GM12892 (cell line): ENCODE measurements at regions not wholly inside any gene's neighbourhood (a gene's known extent, or its start where the extent isn't known, plus 50 kb on each side); places are given as distances from the start of the nearest gene placed in this dataset.
"Not testable (repeated sequence)": the region's sequence is repeated elsewhere in the genome, so short reads cannot be mapped to it uniquely, and the experiment has no call there.

Experiments
- DNase-seq: peaks from one replicate; pipeline ENCODE4 v3.0.0; 2011; ENCODE audit not compliant: insufficient read length
- FAIRE-seq: peaks from 2 replicates; lab custom pipeline; 2011; peaks lifted over from hg19 to GRCh38; lab: Jason Lieb, UNC
- POLR2A ChIP-seq: IDR thresholded peaks from 2 replicates; pipeline ENCODE4 v1.6.1; 2011; ENCODE audit warnings: low read depth, low read length, control low read depth
- POLR2AphosphoS5 ChIP-seq: IDR thresholded peaks from 2 replicates; pipeline ENCODE4 v1.6.1; 2011; ENCODE audit warnings: low read depth, low read length, control low read depth
- TAF1 ChIP-seq: IDR thresholded peaks from 2 replicates; pipeline ENCODE4 v1.6.1; 2011; ENCODE audit warnings: low read depth, mild to moderate bottlenecking, control low read depth, low read length, borderline replicate concordance

DNA sequence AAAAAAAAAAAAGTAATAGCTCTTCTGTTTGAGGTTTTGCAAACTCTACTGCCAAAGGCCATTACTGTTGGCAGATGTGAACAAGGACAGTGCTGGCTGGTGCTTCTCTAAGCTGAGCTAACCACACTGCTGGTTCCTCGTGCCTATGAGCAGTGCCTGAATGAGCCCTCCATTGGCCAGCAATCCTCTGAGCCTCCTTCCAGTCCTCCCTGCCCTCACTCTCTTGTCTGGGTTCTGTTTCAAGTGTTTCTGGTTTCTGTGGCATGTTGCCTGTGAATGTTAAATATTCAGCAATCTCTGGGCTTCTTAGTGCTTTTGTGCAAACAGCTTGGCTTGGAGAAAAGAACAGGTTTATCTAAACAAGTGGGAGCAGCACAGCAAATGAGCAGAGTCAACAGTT is 161.3 kb upstream of the AUTS2 start:
- FAIRE-seq (no peak), DNase-seq (no peak)
- no peak for TF ChIP-seq POLR2A
- no peak for TF ChIP-seq POLR2AphosphoS5
- TF ChIP-seq TAF1 = no peak

DNA sequence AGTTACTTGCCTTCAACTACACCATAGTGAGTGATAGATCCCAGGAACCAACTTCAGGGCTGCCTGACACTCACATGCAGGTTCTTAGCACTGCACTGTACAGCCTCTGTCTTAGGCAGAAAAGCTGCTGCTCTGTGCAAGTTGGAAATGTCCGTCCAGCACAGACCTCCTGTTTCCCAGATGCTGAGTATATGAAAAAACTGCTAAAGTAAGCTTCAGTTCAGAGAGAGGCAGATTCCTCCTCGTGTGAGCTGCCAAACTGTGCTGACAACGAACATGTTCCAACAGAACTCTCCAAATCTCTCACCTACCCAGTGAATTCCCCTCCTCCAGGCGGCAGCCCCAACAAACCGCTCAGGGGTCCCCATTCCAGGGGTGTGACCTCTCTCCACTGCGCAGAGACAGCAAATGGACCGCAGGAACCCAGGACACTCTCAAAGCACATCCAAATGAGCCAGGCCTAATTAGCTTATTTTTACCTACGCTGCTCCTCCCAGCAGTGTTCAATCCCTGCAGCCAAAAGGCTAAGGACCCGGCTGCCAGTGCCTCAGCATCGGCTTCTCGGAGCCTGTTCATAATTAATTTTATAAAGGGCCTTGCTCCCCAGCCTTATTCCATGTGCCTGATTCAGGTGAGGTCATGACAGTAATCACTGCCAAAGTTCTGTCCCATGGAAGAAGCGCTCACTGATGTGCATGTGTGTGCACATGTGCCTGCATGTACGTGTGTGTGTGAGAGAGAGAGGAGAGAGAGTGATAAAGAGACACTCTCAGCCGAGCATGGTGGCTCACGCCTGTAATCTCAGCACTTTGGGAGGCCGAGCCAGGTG is 159.5 kb upstream of the AUTS2 start:
- TF ChIP-seq TAF1 (no peak), POLR2A (no peak), POLR2AphosphoS5 (no peak)
- DNase-seq (no peak), FAIRE-seq (no peak)

DNA sequence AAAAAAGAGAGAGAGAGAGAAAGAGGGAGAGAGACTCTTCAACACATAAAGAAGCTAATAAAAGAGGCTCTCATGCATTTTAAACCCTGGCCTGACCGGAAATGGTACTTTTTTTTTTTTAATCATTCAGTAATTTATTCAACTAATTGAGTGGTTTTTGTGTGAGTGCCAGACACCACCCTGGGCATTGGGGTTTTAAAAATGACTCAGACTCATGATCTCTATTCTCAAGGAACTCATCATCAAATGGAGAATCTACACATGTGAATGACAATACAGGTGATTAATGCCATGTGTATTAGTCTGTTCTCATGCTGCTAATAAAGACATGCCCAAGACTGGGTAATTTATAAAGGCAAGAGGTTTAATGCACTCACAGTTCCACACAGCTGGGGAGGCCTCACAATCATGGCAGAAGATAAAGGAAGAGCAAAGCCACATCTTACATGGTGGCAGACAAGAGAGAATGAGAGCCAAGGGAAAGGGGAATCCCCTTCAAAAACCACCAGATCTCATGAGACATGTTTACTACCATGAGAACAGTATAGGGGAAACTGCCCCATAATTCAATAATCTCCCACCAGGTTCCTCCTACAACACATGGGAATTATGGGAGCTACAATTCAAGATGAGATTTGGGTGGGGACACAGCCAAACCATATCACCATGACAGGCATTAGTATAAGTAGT is 158.5 kb upstream of the AUTS2 start:
- DNase-seq (no peak), FAIRE-seq (no peak)
- TF ChIP-seq POLR2AphosphoS5 (no peak), POLR2A (no peak), TAF1 (no peak)

DNA sequence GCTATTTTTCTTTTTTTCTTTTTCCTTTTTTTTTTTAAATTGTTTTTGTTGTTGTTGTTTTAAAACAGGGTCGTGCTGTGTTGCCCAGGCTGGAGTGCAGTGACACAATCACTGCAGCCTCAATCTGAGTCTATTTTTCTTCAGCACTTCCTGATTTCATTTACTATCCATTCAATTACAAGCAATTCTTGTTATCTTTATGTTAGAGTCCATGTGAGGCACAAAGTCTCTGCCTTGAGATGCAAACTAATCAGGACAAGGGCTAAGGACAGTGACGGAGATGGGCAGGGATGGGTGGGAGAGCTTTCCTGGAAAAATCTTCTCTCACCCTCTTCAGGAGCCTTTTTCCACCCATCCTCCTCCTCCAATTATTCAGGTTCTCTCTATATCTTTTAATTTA is 157.3 kb upstream of the AUTS2 start:
- TF ChIP-seq POLR2A = no peak
- no peak for TF ChIP-seq TAF1
- no peak for TF ChIP-seq POLR2AphosphoS5
- FAIRE-seq (no peak), DNase-seq (no peak)

DNA sequence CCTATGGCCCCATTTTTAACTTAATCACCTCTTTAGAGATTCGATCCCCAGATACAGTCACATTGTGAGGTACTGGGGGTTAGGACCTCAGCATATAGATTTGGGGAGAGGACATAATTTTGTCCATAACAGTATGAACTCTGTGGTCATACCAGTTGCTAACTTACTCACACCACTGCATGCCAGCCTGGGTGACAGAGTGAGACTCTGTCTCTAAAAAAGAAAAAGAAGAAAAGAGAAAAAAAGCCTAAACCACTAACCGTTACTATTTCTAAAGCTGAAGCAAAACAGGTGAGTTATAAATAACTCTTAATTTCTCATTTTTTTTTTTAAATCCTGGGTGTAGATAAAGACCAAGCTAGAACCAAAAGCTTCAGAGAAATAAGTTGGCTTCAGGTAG is 155.1 kb upstream of the AUTS2 start:
- DNase-seq (no peak), FAIRE-seq (no peak)
- TF ChIP-seq POLR2A (no peak), TAF1 (no peak), POLR2AphosphoS5 (no peak)

DNA sequence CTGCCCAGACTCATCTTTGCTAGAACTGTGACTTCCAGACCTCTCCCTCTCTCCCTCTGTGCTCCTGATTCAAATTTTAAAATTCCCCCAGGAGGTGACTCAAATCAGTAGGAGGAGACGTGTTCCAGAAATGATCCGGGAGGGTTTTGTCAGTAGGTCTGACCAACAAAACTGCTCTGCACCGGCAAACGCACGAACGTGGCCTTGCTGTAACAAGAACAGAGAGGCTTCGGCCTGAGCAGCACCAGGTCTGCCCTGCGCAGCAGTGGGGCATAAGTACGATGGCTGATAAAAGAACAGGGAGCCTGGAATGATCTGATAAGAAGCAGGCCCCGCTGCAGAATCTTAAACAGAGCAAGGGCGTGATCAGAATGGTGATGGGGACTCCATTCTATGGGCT is 152.7 kb upstream of the AUTS2 start:
- no peak for TF ChIP-seq TAF1
- TF ChIP-seq POLR2A = no peak
- no peak for TF ChIP-seq POLR2AphosphoS5
- DNase-seq (no peak), FAIRE-seq (no peak)

DNA sequence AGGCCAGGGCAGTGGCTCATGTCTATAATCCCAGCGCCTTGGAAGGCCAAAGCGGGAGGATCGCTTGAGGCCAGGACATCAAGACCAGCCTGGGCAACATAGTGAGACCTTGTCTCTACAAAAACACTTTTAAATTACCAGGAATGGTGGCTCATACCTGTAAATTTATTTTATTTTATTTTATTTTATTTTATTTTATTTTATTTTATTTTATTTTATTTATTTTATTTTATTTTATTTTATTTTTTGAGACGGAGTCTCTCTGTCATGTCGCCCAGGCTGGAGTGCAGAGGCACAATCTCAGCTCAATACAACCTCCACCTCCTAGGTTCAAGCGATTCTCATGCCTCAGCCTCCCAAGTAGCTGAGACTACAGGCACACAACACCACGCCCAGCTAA is 152.1 kb upstream of the AUTS2 start:
- FAIRE-seq, DNase-seq: not testable (repeated sequence)

DNA sequence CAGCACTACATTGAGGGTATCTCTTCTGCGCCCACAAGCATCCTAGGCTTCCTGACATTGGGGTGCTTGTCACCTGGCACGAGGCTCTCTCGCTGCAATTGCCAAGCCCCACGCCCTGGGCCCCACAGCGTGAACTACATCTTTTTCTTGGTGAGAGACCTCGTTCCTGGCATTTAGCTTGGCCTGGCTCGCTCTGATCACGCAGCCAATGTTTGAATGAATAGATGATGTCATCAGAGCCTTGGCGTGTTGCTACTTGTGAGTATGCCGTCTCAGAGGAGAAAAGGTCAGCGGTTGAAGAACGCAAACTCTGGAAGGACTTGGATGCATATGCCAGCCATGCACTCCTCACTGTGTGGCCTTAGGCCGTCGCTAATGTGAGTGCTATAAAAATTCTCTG is 150.2 kb upstream of the AUTS2 start:
- FAIRE-seq (no peak), DNase-seq (no peak)
- TF ChIP-seq TAF1 = no peak
- no peak for TF ChIP-seq POLR2A
- no peak for TF ChIP-seq POLR2AphosphoS5

DNA sequence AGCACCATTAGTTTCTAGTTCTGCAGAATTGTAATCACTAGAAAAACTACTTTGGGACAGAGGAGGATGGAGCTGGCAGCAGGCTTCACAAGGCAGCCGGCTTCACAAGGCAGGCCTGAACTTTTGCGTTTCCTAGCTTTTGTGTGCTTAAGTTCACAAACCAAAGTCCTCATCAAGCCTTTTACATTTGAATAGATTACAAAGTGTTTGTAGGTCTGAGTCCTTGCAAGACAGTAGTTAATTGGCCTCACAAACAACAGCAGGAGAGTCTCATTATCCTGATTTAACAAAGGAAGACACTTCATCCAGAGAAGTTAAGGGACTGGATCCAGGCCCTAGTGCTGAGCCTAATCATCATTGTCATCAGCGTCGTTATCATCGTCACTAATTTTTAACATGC is 147.8 kb upstream of the AUTS2 start:
- DNase-seq (no peak), FAIRE-seq (no peak)
- no peak for TF ChIP-seq TAF1
- no peak for TF ChIP-seq POLR2AphosphoS5
- TF ChIP-seq POLR2A = no peak

DNA sequence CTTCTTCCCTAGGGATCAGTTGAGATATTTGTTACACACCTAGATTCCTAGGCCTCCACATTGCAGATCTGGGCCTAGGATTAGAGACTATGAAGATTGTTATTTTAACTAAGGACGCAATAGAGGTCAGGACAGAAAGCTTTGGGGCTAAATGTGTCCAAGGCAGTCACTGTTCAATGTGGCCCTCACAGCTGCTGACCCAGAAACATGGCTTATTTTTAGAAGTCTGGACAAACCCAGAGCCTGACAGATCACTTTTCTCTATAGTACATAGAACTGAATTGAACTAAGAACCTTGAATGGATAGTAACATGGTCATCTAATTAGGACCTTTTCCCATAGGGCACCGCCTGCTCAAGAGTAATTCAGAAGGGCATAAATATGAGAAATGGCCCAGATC is 146.6 kb upstream of the AUTS2 start:
- TF ChIP-seq POLR2AphosphoS5 = no peak
- TF ChIP-seq POLR2A = no peak
- TF ChIP-seq TAF1 = no peak
- FAIRE-seq = no peak
- DNase-seq = no peak

DNA sequence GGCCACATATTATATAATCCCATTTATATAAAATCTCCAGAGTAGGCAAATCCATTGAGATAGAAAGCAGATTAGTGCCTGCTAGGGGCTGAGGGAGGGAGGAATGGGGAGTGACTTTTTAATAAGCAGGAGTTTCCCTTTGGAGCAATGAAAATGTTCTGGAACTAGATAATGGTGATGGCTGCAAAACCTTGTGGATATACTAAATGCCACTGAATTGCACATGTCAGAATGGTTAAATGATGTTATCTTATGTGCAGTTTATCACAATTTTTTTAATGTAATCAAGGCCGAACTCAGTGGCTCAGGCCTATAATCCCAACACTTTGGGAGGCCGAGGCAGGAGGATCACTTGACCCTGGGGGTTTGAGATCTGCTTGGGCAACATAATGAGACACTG is 145.5 kb upstream of the AUTS2 start:
- no peak for TF ChIP-seq TAF1
- no peak for TF ChIP-seq POLR2AphosphoS5
- TF ChIP-seq POLR2A = no peak
- FAIRE-seq (no peak), DNase-seq (no peak)
